ENCODE measurements at regions not wholly inside any gene's neighbourhood (a gene's known extent, or its start where the extent isn't known, plus 50 kb on each side); places are given as distances from the start of the nearest gene placed in this dataset.

- DNase-seq, result no peak
Observed at GRCh38 chr9:84590706-84591105, 78.8 kb upstream of the NTRK2 start.

DNA sequence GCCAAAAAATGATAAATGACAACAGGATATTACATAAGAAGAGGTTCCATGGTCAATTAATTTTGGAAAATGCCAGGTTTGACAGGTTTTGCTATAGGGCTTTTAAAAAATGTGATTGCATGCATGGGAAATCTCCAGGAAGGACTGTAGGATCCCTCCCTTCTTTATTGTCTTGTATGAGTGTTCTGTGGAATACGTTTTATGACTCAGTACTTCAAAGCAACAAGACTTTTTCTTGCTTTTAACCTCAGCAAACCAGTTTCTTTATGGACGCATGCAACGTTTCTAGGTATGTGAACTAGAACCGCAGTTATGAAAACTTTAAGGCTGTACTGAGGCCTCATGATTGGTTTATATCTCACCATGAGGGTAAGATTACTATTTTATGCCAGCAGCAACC lies 76.6 kb upstream of the NTRK2 start:
- no peak for DNase-seq

DNA sequence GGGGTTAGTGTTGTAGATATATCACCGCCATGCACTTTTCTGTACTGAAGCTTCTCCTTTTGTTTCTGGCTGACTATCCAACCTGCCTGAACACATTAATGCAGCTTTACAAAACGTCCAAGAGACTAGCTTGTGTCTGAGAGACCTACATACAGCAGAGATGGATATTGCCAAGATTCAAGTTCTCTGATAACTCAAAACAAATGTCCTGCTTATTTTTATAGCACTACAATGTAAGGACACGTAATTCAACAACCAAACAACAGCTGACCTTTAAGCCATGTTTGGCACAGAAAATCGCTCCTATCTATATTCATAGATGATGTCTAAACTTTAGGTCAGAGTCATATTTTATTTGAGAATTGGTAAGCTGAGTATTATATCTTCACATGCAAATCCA lies 76.2 kb upstream of the NTRK2 start:
- no peak for DNase-seq

- DNase-seq, result no peak
Observed at GRCh38 chr9:84597131-84597530, 72.4 kb upstream of the NTRK2 start.

- DNase-seq, result no peak
Observed at GRCh38 chr9:84598921-84599636, 70.5 kb upstream of the NTRK2 start.

DNA sequence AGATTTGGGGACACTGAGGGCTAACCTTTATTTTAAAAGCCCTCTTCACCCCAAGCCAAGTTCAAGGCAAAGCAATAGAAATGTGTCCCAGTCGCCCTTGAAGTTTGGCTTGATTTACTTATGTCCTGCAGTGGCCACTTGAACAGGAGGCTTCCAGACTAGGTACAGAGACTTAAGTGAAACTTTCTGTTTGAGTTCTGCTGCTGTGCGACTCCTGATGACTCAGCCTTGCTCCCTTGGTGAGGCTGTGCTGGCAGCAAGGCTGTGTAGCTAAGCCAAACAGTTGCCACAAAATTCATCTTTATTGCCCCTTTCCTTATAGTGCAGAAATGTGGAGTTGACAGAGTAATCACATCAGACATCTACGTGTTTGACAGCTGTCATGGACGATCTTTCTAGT lies 68.8 kb upstream of the NTRK2 start:
- DNase-seq, result no peak

- no peak for DNase-seq
Observed at GRCh38 chr9:84604223-84604622, 65.3 kb upstream of the NTRK2 start.

DNA sequence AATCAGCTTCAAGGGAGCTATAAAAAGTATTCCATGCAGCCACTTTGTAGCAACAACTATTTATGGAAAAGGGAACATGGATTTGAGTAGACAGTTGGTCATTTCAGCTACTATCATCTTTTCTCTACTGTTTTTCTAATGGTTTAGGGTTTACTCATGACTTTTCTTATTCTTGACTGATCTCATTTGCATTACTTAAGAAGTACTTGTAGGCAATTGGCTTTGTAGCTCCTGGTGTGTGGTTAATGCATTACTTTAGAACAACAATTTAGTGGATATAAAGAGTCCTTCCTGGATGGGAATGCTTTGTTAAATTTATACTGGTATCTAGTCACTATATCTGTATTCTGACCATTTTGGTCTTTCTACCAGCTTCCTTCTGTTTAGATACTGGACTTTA lies 59.8 kb upstream of the NTRK2 start:
- DNase-seq, result no peak

DNA sequence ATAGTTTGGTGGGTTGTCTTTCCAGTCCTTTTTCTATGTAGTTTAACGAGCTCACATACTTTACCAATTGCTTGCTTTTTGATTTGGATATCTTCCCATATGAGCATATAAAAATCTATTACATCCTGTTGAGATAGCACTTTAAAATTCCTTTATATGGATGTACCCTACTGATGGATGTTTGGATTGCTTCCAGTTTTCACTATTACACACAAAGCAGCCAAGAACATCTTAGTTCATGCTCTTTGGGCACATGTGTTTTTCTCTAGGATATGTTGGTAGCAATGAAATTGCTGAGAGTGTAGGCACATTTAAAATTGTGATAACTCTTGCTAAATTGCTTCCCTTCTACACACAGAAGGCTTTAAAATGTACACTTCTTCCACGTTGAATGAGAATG lies 56.1 kb upstream of the NTRK2 start:
- no peak for DNase-seq

DNA sequence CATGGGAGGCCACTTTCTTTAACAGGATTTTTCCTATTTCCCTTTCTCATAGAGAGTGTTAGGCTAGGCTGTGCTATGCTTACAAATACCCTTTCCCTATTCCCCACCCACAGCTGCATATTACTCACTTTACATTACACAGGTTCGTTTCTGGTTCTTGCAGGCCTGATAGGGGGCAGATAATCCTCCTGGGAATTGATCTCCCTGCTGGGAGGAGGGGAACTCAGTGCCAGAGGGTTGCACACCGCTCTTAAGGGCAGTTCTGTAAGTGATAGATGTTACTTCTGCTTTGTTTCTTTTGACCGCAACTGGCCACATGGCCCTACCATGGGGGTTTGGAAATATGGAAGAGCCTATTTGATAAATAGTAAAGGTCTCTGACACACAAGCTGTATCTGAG lies 54.0 kb upstream of the NTRK2 start:
- DNase-seq, result no peak

- DNase-seq, result no peak
Observed at GRCh38 chr9:84617411-84618029, 52.0 kb upstream of the NTRK2 start.

Measured in NCI-H526 (cell line).